ENCODE measurements at regions not wholly inside any gene's neighbourhood (a gene's known extent, or its start where the extent isn't known, plus 50 kb on each side); places are given as distances from the start of the nearest gene placed in this dataset.

DNA sequence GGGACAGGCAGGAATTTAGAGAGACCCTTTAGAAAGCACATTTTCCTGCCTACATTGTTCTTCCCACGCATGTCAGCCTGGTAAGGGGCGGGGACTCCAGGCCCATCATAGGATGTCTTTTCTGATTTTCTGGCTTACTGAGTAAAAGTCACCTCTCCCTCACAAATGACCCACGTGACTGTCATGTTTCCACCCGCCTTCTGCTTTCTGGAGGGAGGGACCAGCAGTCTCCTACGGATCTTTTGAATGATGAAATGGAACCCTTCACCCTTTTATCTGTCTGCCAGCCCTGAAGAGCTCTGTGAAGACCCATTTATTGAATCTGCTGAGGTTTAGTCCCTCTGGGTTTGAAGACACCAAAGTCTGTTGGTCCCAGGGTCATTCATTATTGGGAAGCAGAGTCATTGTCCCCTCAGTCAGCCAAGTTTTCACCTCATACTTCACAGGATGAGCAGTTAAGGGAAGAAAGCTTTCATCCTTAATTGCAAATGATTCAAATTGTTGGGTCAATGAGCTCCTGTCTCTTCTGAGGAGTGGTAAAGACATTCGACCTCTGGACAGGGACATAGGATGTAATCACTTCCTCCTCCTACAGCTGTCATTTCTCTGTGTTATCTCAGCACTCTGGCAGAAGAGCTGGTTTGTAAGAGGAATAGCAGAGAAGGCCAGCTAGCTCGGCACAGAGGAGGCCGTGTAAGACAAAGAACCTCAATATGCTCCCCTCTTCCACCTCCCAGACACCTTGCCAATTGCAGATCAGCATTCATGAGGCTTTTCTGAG, 446.1 kb downstream of the HS3ST3B1 start:
- H3K27ac ChIP-seq (ENCODE audit: poor library complexity, severe bottlenecking), result no peak overlapping the region
- no peak for ATAC-seq (ENCODE audit: low read depth)

DNA sequence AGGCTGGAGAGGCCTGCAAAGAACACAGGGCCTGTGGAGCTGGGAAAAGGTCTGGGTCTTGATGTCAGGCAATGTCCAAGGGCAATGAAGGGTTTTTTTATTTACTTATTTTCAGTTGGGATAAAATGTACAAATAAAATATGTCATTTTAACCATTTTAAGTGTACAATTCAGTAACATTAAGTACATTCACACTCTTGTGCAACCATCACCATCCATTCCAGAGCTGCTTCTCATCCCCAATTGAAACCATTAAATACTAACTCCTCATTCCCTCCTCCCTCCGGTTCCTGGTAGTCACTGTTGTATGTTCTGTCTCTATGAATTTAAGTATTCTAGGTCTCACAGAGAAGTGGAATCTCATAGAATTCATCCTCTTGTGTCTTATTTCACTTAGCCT, 444.7 kb downstream of the HS3ST3B1 start:
- ATAC-seq (ENCODE audit: low read depth) (no peak), DNase-seq (ENCODE audit: low spot score) (no peak)
- Histone ChIP-seq H3K27ac (ENCODE audit: poor library complexity, severe bottlenecking) (peak overlapping the region; percentile 82), H3K4me1 (ENCODE audit: insufficient read depth, poor library complexity, severe bottlenecking) (peaks cover 12% of the 10 kb centered on the region), H3K27me3 (ENCODE audit: insufficient read depth, poor library complexity, severe bottlenecking) (no peaks in the 10 kb centered on the region), H3K9me3 (ENCODE audit: severe bottlenecking) (no peaks in the 10 kb centered on the region), H3K4me3 (ENCODE audit: severe bottlenecking) (no peak overlapping the region), H3K36me3 (ENCODE audit: low read depth) (no peaks in the 10 kb centered on the region)
- TF ChIP-seq, protein P1, sequence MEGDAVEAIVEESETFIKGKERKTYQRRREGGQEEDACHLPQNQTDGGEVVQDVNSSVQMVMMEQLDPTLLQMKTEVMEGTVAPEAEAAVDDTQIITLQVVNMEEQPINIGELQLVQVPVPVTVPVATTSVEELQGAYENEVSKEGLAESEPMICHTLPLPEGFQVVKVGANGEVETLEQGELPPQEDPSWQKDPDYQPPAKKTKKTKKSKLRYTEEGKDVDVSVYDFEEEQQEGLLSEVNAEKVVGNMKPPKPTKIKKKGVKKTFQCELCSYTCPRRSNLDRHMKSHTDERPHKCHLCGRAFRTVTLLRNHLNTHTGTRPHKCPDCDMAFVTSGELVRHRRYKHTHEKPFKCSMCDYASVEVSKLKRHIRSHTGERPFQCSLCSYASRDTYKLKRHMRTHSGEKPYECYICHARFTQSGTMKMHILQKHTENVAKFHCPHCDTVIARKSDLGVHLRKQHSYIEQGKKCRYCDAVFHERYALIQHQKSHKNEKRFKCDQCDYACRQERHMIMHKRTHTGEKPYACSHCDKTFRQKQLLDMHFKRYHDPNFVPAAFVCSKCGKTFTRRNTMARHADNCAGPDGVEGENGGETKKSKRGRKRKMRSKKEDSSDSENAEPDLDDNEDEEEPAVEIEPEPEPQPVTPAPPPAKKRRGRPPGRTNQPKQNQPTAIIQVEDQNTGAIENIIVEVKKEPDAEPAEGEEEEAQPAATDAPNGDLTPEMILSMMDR (IDR thresholded peaks at IDR 0.05; ENCODE audit: poor library complexity, severe bottlenecking), result no peak

More for the DNA sequence above, 446.1 kb downstream of the HS3ST3B1 start:
- DNase-seq (ENCODE audit: low spot score), result no peak
- no peak overlapping the region for H3K4me3 ChIP-seq (ENCODE audit: severe bottlenecking)
- H3K36me3 ChIP-seq (ENCODE audit: low read depth), result no peaks in the 10 kb centered on the region
- H3K4me1 ChIP-seq (ENCODE audit: insufficient read depth, poor library complexity, severe bottlenecking), result peaks cover 12% of the 10 kb centered on the region
- no peaks in the 10 kb centered on the region for H3K27me3 ChIP-seq (ENCODE audit: insufficient read depth, poor library complexity, severe bottlenecking)
- TF ChIP-seq, protein P1 (IDR thresholded peaks at IDR 0.05; ENCODE audit: poor library complexity, severe bottlenecking), result no peak
- no peaks in the 10 kb centered on the region for H3K9me3 ChIP-seq (ENCODE audit: severe bottlenecking)

- Histone ChIP-seq H3K27me3 (ENCODE audit: insufficient read depth, poor library complexity, severe bottlenecking) (no peaks in the 10 kb centered on the region), H3K36me3 (ENCODE audit: low read depth) (no peaks in the 10 kb centered on the region), H3K9me3 (ENCODE audit: severe bottlenecking) (no peaks in the 10 kb centered on the region), H3K4me3 (ENCODE audit: severe bottlenecking) (no peak overlapping the region), H3K4me1 (ENCODE audit: insufficient read depth, poor library complexity, severe bottlenecking) (peaks cover 17% of the 10 kb centered on the region), H3K27ac (ENCODE audit: poor library complexity, severe bottlenecking) (peak overlapping the region; percentile 82)
- DNase-seq (ENCODE audit: low spot score) (no peak), ATAC-seq (ENCODE audit: low read depth) (peak; percentile 70)
- TF ChIP-seq, protein P1 (IDR thresholded peaks at IDR 0.05; ENCODE audit: poor library complexity, severe bottlenecking), result no peak
Measured at GRCh38 chr17:14744761-14745473, 444.0 kb downstream of the HS3ST3B1 start.

GRCh38 chr17:14741491-14741890, 440.6 kb downstream of the HS3ST3B1 start:
- peak overlapping the region; percentile 90 for H3K27ac ChIP-seq (ENCODE audit: poor library complexity, severe bottlenecking)
- ATAC-seq (ENCODE audit: low read depth) (no peak), DNase-seq (ENCODE audit: low spot score) (no peak)
- no peak overlapping the region for H3K4me3 ChIP-seq (ENCODE audit: severe bottlenecking)
- TF ChIP-seq, protein P1 (IDR thresholded peaks at IDR 0.05; ENCODE audit: poor library complexity, severe bottlenecking), result no peak
- no peaks in the 10 kb centered on the region for H3K36me3 ChIP-seq (ENCODE audit: low read depth)
- H3K4me1 ChIP-seq (ENCODE audit: insufficient read depth, poor library complexity, severe bottlenecking), result peaks cover 42% of the 10 kb centered on the region
- H3K9me3 ChIP-seq (ENCODE audit: severe bottlenecking), result no peaks in the 10 kb centered on the region
- H3K27me3 ChIP-seq (ENCODE audit: insufficient read depth, poor library complexity, severe bottlenecking), result no peaks in the 10 kb centered on the region

Data from RWPE2 (cell line).